A673 (cell line): ENCODE measurements at regions not wholly inside any gene's neighbourhood (a gene's known extent, or its start where the extent isn't known, plus 50 kb on each side); places are given as distances from the start of the nearest gene placed in this dataset.

Experiments
- BruUV-seq: library from RNA; stranded (reverse); fragments of 400-500 nt; replicated peaks from 2 replicates; lab custom pipeline; 2021; lab: Mats Ljungman, UMichigan
- CTCF ChIA-PET: fragments of 300-600 bp; sonication (Branson Sonifier 250); formaldehyde crosslinking; loops from one replicate; lab custom pipeline; 2022; ENCODE audit warnings: antibody characterized with exemption; lab: Charles Lee
- POLR2A ChIA-PET: fragments of 300-600 bp; sonication (Branson Sonifier 250); formaldehyde crosslinking; loops from one replicate; lab custom pipeline; 2022; ENCODE audit warnings: antibody characterized with exemption; ENCODE audit not compliant: low non-redundant PET; lab: Charles Lee
- DNase-seq: peaks from one replicate; pipeline ENCODE4 v3.0.0-alpha.2; 2015; ENCODE audit warnings: low spot score
- H3K27ac ChIP-seq: fragments of 200-600 bp; sonication (generic); 2 replicates; pipeline ENCODE4 v1.5.1; 2016; ENCODE audit warnings: mixed run types, low read depth, mild to moderate bottlenecking, mixed read lengths, antibody characterized with exemption, low read length; ENCODE audit not compliant: poor library complexity, severe bottlenecking
- H3K27me3 ChIP-seq: fragments of 200-600 bp; sonication (generic); replicated peaks from 2 replicates; pipeline ENCODE4 v1.6.1; 2017; ENCODE audit warnings: mixed run types, low read depth, mild to moderate bottlenecking, mixed read lengths, antibody characterized with exemption, low read length; ENCODE audit not compliant: insufficient read depth, poor library complexity
- H3K36me3 ChIP-seq: fragments of 200-600 bp; sonication (generic); 2 replicates; pipeline ENCODE4 v1.6.1; 2016; ENCODE audit warnings: mixed run types, mild to moderate bottlenecking, mixed read lengths, antibody characterized with exemption, low read length; ENCODE audit not compliant: insufficient read depth, poor library complexity, severe bottlenecking
- H3K4me1 ChIP-seq: fragments of 200-600 bp; sonication (generic); 2 replicates; pipeline ENCODE4 v1.6.1; 2017; ENCODE audit warnings: mixed run types, mild to moderate bottlenecking, mixed read lengths, antibody characterized with exemption, low read length; ENCODE audit not compliant: insufficient read depth, poor library complexity, severe bottlenecking
- H3K4me3 ChIP-seq: fragments of 200-600 bp; sonication (generic); 2 replicates; pipeline ENCODE4 v1.5.1; 2016; ENCODE audit warnings: low read depth, mixed run types, mild to moderate bottlenecking, mixed read lengths, low read length; ENCODE audit not compliant: poor library complexity, severe bottlenecking
- H3K9me3 ChIP-seq: fragments of 200-600 bp; sonication (generic); 2 replicates; pipeline ENCODE4 v1.6.1; 2016; ENCODE audit warnings: mixed run types, low read depth, mild to moderate bottlenecking, mixed read lengths, antibody characterized with exemption, low read length; ENCODE audit not compliant: poor library complexity, severe bottlenecking
- CTCF ChIP-seq: fragments of 300-800, 200-600 bp; sonication (generic); conservative IDR thresholded peaks from 2 replicates; pipeline ENCODE4 v1.5.1; 2017; ENCODE audit warnings: low read depth, mild to moderate bottlenecking, antibody characterized with exemption, low read length, moderate library complexity, mixed read lengths
- EZH2 ChIP-seq: fragments of 200-600 bp; sonication (generic); IDR thresholded peaks from 2 replicates; pipeline ENCODE4 v1.6.1; 2017; ENCODE audit warnings: borderline replicate concordance, low read depth, mild to moderate bottlenecking, mixed read lengths, antibody characterized with exemption, low read length; ENCODE audit not compliant: poor library complexity, severe bottlenecking
- intact Hi-C: fragments of 100-400 bp; cut with micrococcal nuclease; formaldehyde crosslinking; loops from one replicate; pipeline ENCODE4 v1.10.0; 2022; ENCODE audit not compliant: unreplicated experiment

DNA sequence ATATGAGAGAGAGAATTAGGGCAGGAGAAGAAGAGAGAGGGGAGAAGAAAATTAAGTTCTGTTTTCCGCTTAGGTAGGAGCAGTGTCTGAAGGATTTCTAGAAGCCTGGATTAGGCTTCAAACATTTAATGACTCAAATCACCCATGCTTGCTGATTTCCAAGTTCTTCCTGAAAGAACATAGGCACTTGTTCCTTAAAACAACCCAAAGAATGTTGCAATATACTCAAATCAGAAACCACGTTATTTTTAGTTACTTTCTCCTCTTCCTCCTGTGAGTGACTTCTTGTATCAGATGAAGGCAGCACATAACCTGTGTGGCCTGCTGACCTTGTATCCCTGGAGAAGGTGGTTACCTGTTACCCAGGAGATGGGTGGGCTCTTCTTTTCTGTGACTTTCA lies 351.5 kb upstream of the KLF4 start:
- intact Hi-C loops, result no loop called here
- POLR2A ChIA-PET, result no interaction called here
- TF ChIP-seq CTCF (no peak), EZH2 (no peak)
- no peak for DNase-seq
- Histone ChIP-seq H3K9me3 (peaks cover 3% of the 10 kb centered on the region), H3K27ac (no peak overlapping the region), H3K36me3 (no peaks in the 10 kb centered on the region), H3K4me1 (no peaks in the 10 kb centered on the region), H3K27me3 (no peaks in the 10 kb centered on the region), H3K4me3 (no peak overlapping the region)
- BruUV-seq, result no TSS peak
- CTCF ChIA-PET, result no interaction called here

DNA sequence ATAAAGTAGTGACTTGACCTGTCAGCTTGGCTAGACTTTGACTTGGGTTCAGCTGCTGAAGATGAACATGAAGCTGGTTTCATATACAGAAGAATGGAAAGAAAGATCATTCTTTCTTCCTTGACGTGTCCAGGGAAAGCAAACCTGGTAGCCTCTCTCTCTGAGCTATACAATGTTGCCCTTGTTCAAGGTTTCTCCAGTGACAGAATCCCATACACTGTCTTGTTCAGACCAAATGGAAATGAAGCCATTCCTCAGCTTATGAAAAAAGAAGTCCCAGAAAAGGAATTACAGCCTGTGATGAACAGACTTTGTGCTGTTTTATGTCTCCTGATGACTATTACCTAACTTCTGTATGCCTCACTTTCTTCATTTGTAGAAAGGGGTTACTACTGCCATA lies 349.8 kb upstream of the KLF4 start:
- H3K27me3 ChIP-seq, result no peaks in the 10 kb centered on the region
- no peaks in the 10 kb centered on the region for H3K4me1 ChIP-seq
- CTCF ChIA-PET, result no interaction called here
- H3K36me3 ChIP-seq, result no peaks in the 10 kb centered on the region
- intact Hi-C loops, result no loop called here
- DNase-seq, result no peak
- no peak overlapping the region for H3K4me3 ChIP-seq
- POLR2A ChIA-PET, result no interaction called here
- BruUV-seq, result no TSS peak
- no peak for TF ChIP-seq CTCF
- TF ChIP-seq EZH2, result no peak
- peaks cover 3% of the 10 kb centered on the region for H3K9me3 ChIP-seq
- no peak overlapping the region for H3K27ac ChIP-seq

- ChIA-PET POLR2A (no interaction called here), CTCF (no interaction called here)
- TF ChIP-seq EZH2 (no peak), CTCF (no peak)
- peaks cover 3% of the 10 kb centered on the region for H3K9me3 ChIP-seq
- no TSS peak for BruUV-seq
- DNase-seq, result no peak
- H3K27me3 ChIP-seq, result no peaks in the 10 kb centered on the region
- no peak overlapping the region for H3K4me3 ChIP-seq
- no peaks in the 10 kb centered on the region for H3K36me3 ChIP-seq
- no peak overlapping the region for H3K27ac ChIP-seq
- no peaks in the 10 kb centered on the region for H3K4me1 ChIP-seq
- intact Hi-C loops, result no loop called here
Observed at GRCh38 chr9:107838766-107839165, 349.2 kb upstream of the KLF4 start.
